Esophagus squamous epithelium (tissue), 5 donors: ENCODE measurements at regions not wholly inside any gene's neighbourhood (a gene's known extent, or its start where the extent isn't known, plus 50 kb on each side); places are given as distances from the start of the nearest gene placed in this dataset.

Experiments used
- DNase-seq: peaks from one replicate; lab custom pipeline; 2025; lab: John Stamatoyannopoulos, UW
- H3K27ac ChIP-seq, 4 donors: fragments of 200-600 bp; sonication (generic); one replicate each; pipeline ENCODE4 v1.5.1; 2016 to 2019; ENCODE audit warnings: mild to moderate bottlenecking in 1 of 4
- H3K27me3 ChIP-seq, 4 donors: fragments of 200-600 bp; sonication (generic); 1 replicate in 3 of 4; 2 replicates in 1 of 4; pipeline versions ENCODE4 v1.5.1 to v1.6.0; 2017 to 2021; ENCODE audit warnings: antibody characterized with exemption in 1 of 4
- H3K36me3 ChIP-seq, 3 donors: fragments of 200-600 bp; sonication (generic); one replicate each; pipeline ENCODE4 v1.5.1; 2016 to 2019
- H3K4me1 ChIP-seq, 3 donors: fragments of 200-600 bp; sonication (generic); one replicate each; pipeline ENCODE4 v1.5.1; 2017 to 2019
- H3K4me3 ChIP-seq, 4 donors: fragments of 200-600 bp; sonication (generic); 1 replicate in 3 of 4; 2 replicates in 1 of 4; pipeline ENCODE4 v1.5.1; 2016 to 2019; ENCODE audit warnings: mild to moderate bottlenecking in 2 of 4, moderate library complexity in 1 of 4
- H3K9me3 ChIP-seq, 3 donors: fragments of 200-600 bp; sonication (generic); one replicate each; pipeline ENCODE4 v1.5.1; 2016 to 2019
- POLR2A ChIP-seq, 4 donors: fragments of 450-650 bp; IDR thresholded peaks; one replicate each; pipeline ENCODE4 v1.6.1; 2017; ENCODE audit warnings: antibody characterized with exemption in 4 of 4, mild to moderate bottlenecking in 4 of 4, moderate library complexity in 3 of 4
- WGBS, 2 donors: methylation state at CpG; one replicate each; pipeline ENCODE4 v1.1.5; 2018; 5-methylcytosine and 5-hydroxymethylcytosine counted together
- intact Hi-C: fragments of 100-400 bp; cut with DNase I; formaldehyde crosslinking; loops from one replicate; pipeline ENCODE4 v1.15.0; 2022
- TF ChIP-seq, protein P1 (sequence below), 6 experiments: fragments of 450-650 bp in 4 of 6; fragments of 200-600 bp in 2 of 6; sonication (generic) in 2 of 6; IDR thresholded peaks; one replicate each; pipeline ENCODE4 v1.5.1; 2016 to 2019; ENCODE audit warnings: antibody characterized with exemption in 6 of 6, mild to moderate bottlenecking in 4 of 6, moderate library complexity in 4 of 6
- donor health status: DM: yes; HTN: yes; CAD: no.

- no peak for TF ChIP-seq POLR2A (IDR thresholded peaks at IDR 0.05)
- TF ChIP-seq, protein P1, sequence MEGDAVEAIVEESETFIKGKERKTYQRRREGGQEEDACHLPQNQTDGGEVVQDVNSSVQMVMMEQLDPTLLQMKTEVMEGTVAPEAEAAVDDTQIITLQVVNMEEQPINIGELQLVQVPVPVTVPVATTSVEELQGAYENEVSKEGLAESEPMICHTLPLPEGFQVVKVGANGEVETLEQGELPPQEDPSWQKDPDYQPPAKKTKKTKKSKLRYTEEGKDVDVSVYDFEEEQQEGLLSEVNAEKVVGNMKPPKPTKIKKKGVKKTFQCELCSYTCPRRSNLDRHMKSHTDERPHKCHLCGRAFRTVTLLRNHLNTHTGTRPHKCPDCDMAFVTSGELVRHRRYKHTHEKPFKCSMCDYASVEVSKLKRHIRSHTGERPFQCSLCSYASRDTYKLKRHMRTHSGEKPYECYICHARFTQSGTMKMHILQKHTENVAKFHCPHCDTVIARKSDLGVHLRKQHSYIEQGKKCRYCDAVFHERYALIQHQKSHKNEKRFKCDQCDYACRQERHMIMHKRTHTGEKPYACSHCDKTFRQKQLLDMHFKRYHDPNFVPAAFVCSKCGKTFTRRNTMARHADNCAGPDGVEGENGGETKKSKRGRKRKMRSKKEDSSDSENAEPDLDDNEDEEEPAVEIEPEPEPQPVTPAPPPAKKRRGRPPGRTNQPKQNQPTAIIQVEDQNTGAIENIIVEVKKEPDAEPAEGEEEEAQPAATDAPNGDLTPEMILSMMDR (IDR thresholded peaks at IDR 0.05), result no peak
- H3K27ac ChIP-seq, result peak overlapping the region in 3 of 4 donors; percentile 68 to 84 (median 74)
- DNase-seq, result no peak
- peaks cover 0 to 73% (median 19%) of the 10 kb centered on the region in 3 donors for H3K4me1 ChIP-seq
- intact Hi-C loops, result no loop called here
- H3K36me3 ChIP-seq, result no peaks in the 10 kb centered on the region
- WGBS, 2 donors, result 22 to 36% methylated on average over 3 of the region's 3 CpGs
- no peaks in the 10 kb centered on the region for H3K27me3 ChIP-seq
- H3K4me3 ChIP-seq, result peak overlapping the region in 3 of 4 donors; percentile 14 to 38 (median 21)
- H3K9me3 ChIP-seq, result peaks cover 0 to 3% (median 2%) of the 10 kb centered on the region in 3 donors
Observed at GRCh38 chr4:104966349-104967033, 180.2 kb upstream of the TET2 start.

DNA sequence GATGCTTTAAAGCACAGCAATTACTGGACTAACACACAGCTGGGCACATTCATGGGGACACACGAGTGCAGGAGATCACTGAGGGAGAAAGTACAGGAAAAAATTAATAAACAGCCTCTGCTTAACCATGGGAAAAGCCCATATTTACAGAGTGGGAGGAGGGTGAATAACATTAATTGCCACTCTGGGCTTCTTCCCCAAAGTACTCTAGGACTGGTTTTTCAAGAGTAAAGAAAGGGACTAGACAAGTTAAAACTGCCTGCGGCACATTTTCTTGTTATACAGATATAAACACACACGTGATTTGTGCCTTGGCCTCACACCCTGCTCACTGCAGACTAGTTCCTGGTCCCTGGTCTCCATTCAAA is 179.7 kb upstream of the TET2 start:
- 11 to 33% methylated on average over 2 to 3 of the region's 3 CpGs for WGBS, 2 donors
- Histone ChIP-seq H3K27ac (peak overlapping the region in 3 of 4 donors; percentile 68 to 84 (median 74)), H3K4me1 (peaks cover 0 to 76% (median 19%) of the 10 kb centered on the region in 3 donors), H3K27me3 (no peaks in the 10 kb centered on the region), H3K9me3 (no peaks in the 10 kb centered on the region), H3K4me3 (peak overlapping the region in 3 of 4 donors; percentile 14 to 38 (median 21)), H3K36me3 (no peaks in the 10 kb centered on the region)
- no peak for TF ChIP-seq POLR2A (IDR thresholded peaks at IDR 0.05)
- TF ChIP-seq, protein P1 (IDR thresholded peaks at IDR 0.05), result no peak
- no peak for DNase-seq
- intact Hi-C loops, result no loop called here

DNA sequence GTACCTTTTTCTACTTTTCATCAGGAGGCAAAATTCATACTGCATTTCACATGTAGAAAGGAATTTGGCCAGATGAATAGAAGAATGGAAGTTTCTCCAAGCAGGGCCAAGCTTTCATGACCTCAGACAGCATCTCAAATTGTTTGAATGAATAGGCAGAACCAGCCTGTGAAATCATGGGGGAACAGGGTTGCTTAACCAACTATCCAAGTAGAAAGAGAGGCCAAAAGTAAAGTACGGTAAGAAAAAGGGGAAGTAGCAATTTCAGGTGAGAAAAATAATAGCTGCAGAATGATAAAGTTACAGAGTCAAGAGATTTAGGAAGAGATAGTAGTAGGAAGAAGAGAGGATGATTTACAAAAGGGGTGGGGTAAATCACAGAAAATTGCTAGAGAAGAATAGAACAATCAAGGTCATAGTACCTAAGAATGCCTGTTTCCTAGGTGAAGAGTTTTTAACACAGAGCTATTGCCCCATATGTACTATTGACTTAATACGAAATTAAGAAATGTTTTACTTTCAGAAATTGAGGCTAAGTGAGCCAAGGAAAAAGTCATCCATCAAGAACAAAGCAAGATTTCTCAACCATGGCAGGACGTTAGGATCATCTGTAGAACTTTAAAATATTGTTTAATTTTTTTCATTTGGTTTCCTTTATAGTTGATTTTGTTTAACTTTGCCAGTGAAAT is 177.1 kb upstream of the TET2 start:
- no peak overlapping the region for H3K4me3 ChIP-seq
- peak overlapping the region in 3 of 4 donors; percentile 18 to 80 (median 77) for H3K27ac ChIP-seq
- peaks cover 0 to 77% (median 19%) of the 10 kb centered on the region in 3 donors for H3K4me1 ChIP-seq
- H3K9me3 ChIP-seq, result no peaks in the 10 kb centered on the region
- 25% methylated on average over 3 of the region's 3 CpGs for WGBS, 2 donors
- DNase-seq, result no peak
- intact Hi-C loops, result no loop called here
- H3K27me3 ChIP-seq, result no peaks in the 10 kb centered on the region
- no peaks in the 10 kb centered on the region for H3K36me3 ChIP-seq
- no peak for TF ChIP-seq POLR2A (IDR thresholded peaks at IDR 0.05)
- TF ChIP-seq, protein P1 (IDR thresholded peaks at IDR 0.05), result no peak

DNA sequence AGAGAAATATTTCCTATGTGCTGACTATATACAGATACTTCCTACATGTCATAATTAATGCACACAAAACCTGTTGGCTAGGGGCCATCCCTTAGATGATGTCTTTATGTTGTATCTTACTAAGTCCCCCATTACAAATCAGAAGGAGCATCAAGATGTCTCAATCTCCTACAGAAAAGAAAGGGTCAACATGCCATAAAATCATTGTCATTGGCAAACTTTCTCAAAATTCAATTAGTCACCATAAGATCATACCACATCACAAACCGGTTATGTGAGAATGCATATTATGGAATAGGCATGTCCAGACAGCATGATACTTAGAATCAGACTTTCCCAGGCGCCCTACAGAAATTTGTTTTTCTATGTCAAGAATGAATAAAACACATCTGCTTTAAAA is 175.2 kb upstream of the TET2 start:
- H3K36me3 ChIP-seq, result no peaks in the 10 kb centered on the region

More for the DNA sequence above, 175.2 kb upstream of the TET2 start:
- H3K4me3 ChIP-seq, result no peak overlapping the region
- WGBS, 2 donors, result 33 to 43% methylated on average over 2 of the region's 2 CpGs
- H3K9me3 ChIP-seq, result no peaks in the 10 kb centered on the region
- TF ChIP-seq, protein P1 (IDR thresholded peaks at IDR 0.05), result no peak
- TF ChIP-seq POLR2A (IDR thresholded peaks at IDR 0.05), result no peak
- intact Hi-C loops, result no loop called here
- DNase-seq, result no peak
- peak overlapping the region; percentile 19 to 80 (median 74) for H3K27ac ChIP-seq
- H3K27me3 ChIP-seq, result no peaks in the 10 kb centered on the region
- peaks cover 0 to 67% (median 19%) of the 10 kb centered on the region in 3 donors for H3K4me1 ChIP-seq
